HEK293T (cell line): ENCODE measurements at regions not wholly inside any gene's neighbourhood (a gene's known extent, or its start where the extent isn't known, plus 50 kb on each side); places are given as distances from the start of the nearest gene placed in this dataset.

ENCODE experiments used
- CTCF ChIA-PET: fragments of 350-600 bp; formaldehyde crosslinking; extraction: SDS; loops from one replicate; lab custom pipeline; 2021; ENCODE audit warnings: antibody characterized with exemption, inconsistent platforms; lab: Yijun Ruan, JAX
- POLR2A ChIA-PET: fragments of 350-600 bp; formaldehyde crosslinking; extraction: SDS; loops from one replicate; lab custom pipeline; 2020; ENCODE audit warnings: antibody characterized with exemption, inconsistent platforms; lab: Yijun Ruan, JAX
- DNase-seq: peaks from one replicate; pipeline ENCODE4 v3.0.0; 2012; ENCODE audit warnings: mixed read lengths; ENCODE audit errors: extremely low spot score
- ARNT ChIP-seq: fragments of 450-650 bp; IDR thresholded peaks from 2 replicates; pipeline ENCODE4 v1.6.1; 2017; ENCODE audit warnings: mild to moderate bottlenecking
- BHLHE40 ChIP-seq: fragments of 450-650 bp; IDR thresholded peaks from 2 replicates; pipeline ENCODE4 v1.6.1; 2016; ENCODE audit warnings: mild to moderate bottlenecking, moderate library complexity, borderline replicate concordance
- CTBP1 ChIP-seq: fragments of 450-650 bp; IDR thresholded peaks from 2 replicates; pipeline ENCODE4 v1.6.1; 2016; ENCODE audit warnings: borderline replicate concordance
- ELF4 ChIP-seq: fragments of 450-650 bp; IDR thresholded peaks from 2 replicates; pipeline ENCODE4 v1.6.1; 2017; ENCODE audit warnings: antibody characterized with exemption
- FOXA1 ChIP-seq: fragments of 450-650 bp; IDR thresholded peaks from 2 replicates; pipeline ENCODE4 v1.6.1; 2016; ENCODE audit warnings: mild to moderate bottlenecking
- FOXK2 ChIP-seq: fragments of 450-650 bp; IDR thresholded peaks from 2 replicates; pipeline ENCODE4 v1.6.1; 2016; ENCODE audit warnings: mild to moderate bottlenecking
- FOXM1 ChIP-seq: fragments of 450-650 bp; IDR thresholded peaks from 2 replicates; pipeline ENCODE4 v1.6.1; 2017; ENCODE audit warnings: mild to moderate bottlenecking, borderline replicate concordance
- HDGF ChIP-seq: fragments of 450-650 bp; IDR thresholded peaks from 2 replicates; pipeline ENCODE4 v1.6.1; 2017; ENCODE audit warnings: antibody characterized with exemption, borderline replicate concordance
- L3MBTL2 ChIP-seq: fragments of 450-650 bp; conservative IDR thresholded peaks from 2 replicates; pipeline ENCODE4 v1.6.1; 2016; ENCODE audit warnings: mild to moderate bottlenecking
- LEF1 ChIP-seq: fragments of 450-650 bp; IDR thresholded peaks from 2 replicates; pipeline ENCODE4 v1.6.1; 2017; ENCODE audit warnings: mild to moderate bottlenecking, borderline replicate concordance
- NFRKB ChIP-seq: fragments of 450-650 bp; IDR thresholded peaks from 2 replicates; pipeline ENCODE4 v1.6.1; 2016; ENCODE audit warnings: mild to moderate bottlenecking, moderate library complexity
- SP1 ChIP-seq: fragments of 450-650 bp; IDR thresholded peaks from 2 replicates; pipeline ENCODE4 v1.6.1; 2017
- SUZ12 ChIP-seq: fragments of 450-650 bp; IDR thresholded peaks from 2 replicates; pipeline ENCODE4 v1.6.1; 2016; ENCODE audit warnings: mild to moderate bottlenecking
- TARDBP ChIP-seq: fragments of 450-650 bp; IDR thresholded peaks from 2 replicates; pipeline ENCODE4 v1.6.1; 2016
- ZNF384 ChIP-seq: fragments of 450-650 bp; IDR thresholded peaks from 2 replicates; pipeline ENCODE4 v1.6.1; 2016
- TF ChIP-seq, protein P1 (sequence below): fragments of 450-650 bp; IDR thresholded peaks from 2 replicates; pipeline ENCODE4 v1.6.1; 2016

DNA sequence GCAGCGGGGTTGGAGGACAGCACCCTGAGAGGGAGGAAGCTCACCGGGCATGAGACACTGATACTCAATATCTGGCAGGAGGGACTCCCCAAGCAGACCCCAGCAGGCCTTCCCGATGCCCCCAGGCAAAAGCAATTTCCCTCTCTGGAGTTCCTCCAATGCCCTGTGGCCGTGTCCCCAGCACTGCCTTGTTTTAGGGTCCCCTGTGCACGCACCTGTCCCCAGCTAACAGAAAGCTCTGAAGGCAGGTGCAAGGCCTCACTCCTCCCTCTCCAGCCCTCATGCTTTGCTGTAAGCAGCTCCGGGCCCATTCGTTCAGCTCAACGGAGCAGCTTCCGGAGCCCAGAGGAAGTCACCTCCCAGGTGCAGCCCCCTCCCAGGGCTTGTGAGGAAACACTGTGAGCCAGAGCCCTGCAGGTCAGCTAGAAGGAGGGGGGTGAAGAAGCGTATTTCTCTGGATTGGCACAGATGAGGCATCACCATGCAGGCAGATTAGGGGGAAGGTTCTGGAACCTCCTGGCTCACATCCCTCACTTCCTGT is 50.3 kb upstream of the ID2 start:
- TF ChIP-seq L3MBTL2, result no peak
- TF ChIP-seq BHLHE40, result no peak
- no peak for TF ChIP-seq HDGF
- TF ChIP-seq, protein P1, sequence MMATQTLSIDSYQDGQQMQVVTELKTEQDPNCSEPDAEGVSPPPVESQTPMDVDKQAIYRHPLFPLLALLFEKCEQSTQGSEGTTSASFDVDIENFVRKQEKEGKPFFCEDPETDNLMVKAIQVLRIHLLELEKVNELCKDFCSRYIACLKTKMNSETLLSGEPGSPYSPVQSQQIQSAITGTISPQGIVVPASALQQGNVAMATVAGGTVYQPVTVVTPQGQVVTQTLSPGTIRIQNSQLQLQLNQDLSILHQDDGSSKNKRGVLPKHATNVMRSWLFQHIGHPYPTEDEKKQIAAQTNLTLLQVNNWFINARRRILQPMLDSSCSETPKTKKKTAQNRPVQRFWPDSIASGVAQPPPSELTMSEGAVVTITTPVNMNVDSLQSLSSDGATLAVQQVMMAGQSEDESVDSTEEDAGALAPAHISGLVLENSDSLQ, result no peak
- no peak for TF ChIP-seq TARDBP
- TF ChIP-seq ARNT, result no peak
- TF ChIP-seq CTBP1, result no peak
- TF ChIP-seq SP1, result no peak
- TF ChIP-seq FOXM1, result no peak
- TF ChIP-seq FOXA1, result no peak
- no peak for TF ChIP-seq NFRKB
- no peak for TF ChIP-seq SUZ12
- no peak for TF ChIP-seq FOXK2
- no peak for TF ChIP-seq ZNF384
- no peak for TF ChIP-seq LEF1
- no peak for TF ChIP-seq ELF4
- POLR2A ChIA-PET, result interaction anchor here (0.7 to 1.1 kb wide), 2 partner anchors 11 to 51 kb away, joined by 3 to 4 read pairs; partner anchors contain the start of gene ID2
- CTCF ChIA-PET, result no interaction called here
- DNase-seq, result no peak
